Fibroblast of the aortic adventitia (primary cell): ENCODE measurements at regions not wholly inside any gene's neighbourhood (a gene's known extent, or its start where the extent isn't known, plus 50 kb on each side); places are given as distances from the start of the nearest gene placed in this dataset.

ENCODE experiments used
- DNase-seq: peaks from one replicate; pipeline ENCODE4 v3.0.0-alpha.2; 2010; ENCODE audit warnings: low read depth
- H3K4me3 ChIP-seq: 2 replicates; pipeline ENCODE4 v1.5.1; 2011; ENCODE audit warnings: low read depth, mild to moderate bottlenecking, control low read depth, low read length, moderate library complexity
- CTCF ChIP-seq: IDR thresholded peaks from 2 replicates; pipeline ENCODE4 v1.5.1; 2011; ENCODE audit warnings: mild to moderate bottlenecking, low read length, control low read depth, inconsistent platforms; ENCODE audit not compliant: insufficient read depth

- TF ChIP-seq CTCF, result no peak
- H3K4me3 ChIP-seq, result no peak overlapping the region
- no peak for DNase-seq
These were observed 86.5 kb downstream of the DLEU7 start for GRCh38 chr13:50757008-50757407.

- H3K4me3 ChIP-seq, result no peak overlapping the region
- DNase-seq, result no peak
- TF ChIP-seq CTCF, result no peak
These were observed 84.7 kb downstream of the DLEU7 start for GRCh38 chr13:50758796-50759195.

GRCh38 chr13:50760751-50761150, 82.7 kb downstream of the DLEU7 start:
- no peak for DNase-seq
- no peak overlapping the region for H3K4me3 ChIP-seq
- no peak for TF ChIP-seq CTCF

GRCh38 chr13:50761406-50761805, 82.1 kb downstream of the DLEU7 start:
- DNase-seq, result no peak
- H3K4me3 ChIP-seq, result no peak overlapping the region
- no peak for TF ChIP-seq CTCF

GRCh38 chr13:50762969-50763567, 80.4 kb downstream of the DLEU7 start:
- H3K4me3 ChIP-seq, result no peak overlapping the region
- TF ChIP-seq CTCF, result no peak

GRCh38 chr13:50766013-50766412, 77.5 kb downstream of the DLEU7 start:
- H3K4me3 ChIP-seq, result no peak overlapping the region

More at GRCh38 chr13:50762969-50763567, 80.4 kb downstream of the DLEU7 start:
- DNase-seq, result no peak

More at GRCh38 chr13:50766013-50766412, 77.5 kb downstream of the DLEU7 start:
- TF ChIP-seq CTCF, result no peak
- peak; percentile 6 for DNase-seq
